Anterior cingulate cortex (tissue), 58 donors: ENCODE measurements at regions not wholly inside any gene's neighbourhood (a gene's known extent, or its start where the extent isn't known, plus 50 kb on each side); places are given as distances from the start of the nearest gene placed in this dataset.
A peak's percentile ranks its signal among the peaks of the same experiment; 100 is the strongest.
"Not testable (repeated sequence)": the region's sequence is repeated elsewhere in the genome, so short reads cannot be mapped to it uniquely, and the experiment has no call there.

Experiments used
- DNase-seq, 58 donors: peaks; one replicate each; lab custom pipeline; 2025; lab: John Stamatoyannopoulos, UW

DNA sequence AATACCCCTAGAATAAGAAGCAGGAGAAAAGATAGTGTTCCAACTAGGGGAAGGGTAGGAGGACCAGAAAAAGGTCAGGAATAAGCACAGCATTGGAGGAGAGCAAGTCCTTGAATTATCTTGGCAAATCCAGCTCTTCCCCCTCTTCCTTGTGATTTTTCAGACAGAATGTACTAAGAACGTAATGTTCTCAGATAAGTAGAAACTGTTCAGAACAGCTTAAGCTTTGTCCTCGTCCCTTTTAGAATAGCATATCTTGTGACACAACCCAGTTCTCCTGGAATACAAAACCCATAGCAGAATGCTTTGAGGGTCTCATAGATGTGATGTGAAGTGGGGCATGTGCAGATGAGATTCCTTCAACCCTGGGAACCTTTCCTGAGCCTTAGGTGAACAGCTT is 97.4 kb downstream of the EMB start:
- no peak for DNase-seq

DNA sequence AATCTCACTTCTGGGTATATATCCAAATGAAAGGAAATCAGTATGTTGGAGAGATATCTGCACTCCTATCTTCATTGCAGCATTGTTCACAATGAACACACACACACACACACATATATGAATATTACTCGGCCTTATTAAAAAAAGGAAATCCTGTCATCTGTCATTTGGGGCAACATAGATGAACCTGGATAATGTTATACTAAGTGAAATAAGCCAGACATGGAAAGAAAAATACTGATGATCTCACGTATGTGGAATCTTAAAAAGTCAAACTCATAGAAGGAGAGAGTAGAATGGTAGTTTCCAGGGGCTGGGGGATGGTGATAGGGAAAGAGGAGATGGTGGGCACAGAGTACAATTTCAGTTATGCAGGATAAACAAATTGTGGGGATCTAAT is 100.3 kb downstream of the EMB start:
- no peak for DNase-seq

DNA sequence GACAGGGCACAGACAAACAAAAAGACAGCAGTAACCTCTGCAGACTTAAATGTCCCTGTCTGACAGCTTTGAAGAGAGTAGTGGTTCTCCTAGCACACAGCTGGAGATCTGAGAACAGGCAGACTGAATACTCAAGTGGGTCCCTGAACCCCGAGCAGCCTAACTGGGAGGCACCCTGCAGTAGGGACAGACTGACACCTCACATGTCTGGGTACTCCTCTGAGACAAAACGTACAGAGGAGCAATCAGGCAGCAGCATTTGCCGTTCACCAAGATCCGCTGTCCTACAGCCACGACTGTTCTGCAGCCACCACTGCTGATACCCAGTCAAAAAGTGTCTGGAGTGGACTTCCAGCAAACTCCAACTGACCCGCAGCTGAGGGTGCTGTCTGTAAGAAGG is 110.5 kb downstream of the EMB start:
- DNase-seq = not testable (repeated sequence)

- no peak for DNase-seq
These were observed 112.8 kb downstream of the EMB start for GRCh38 chr5:50328193-50328729.

DNA sequence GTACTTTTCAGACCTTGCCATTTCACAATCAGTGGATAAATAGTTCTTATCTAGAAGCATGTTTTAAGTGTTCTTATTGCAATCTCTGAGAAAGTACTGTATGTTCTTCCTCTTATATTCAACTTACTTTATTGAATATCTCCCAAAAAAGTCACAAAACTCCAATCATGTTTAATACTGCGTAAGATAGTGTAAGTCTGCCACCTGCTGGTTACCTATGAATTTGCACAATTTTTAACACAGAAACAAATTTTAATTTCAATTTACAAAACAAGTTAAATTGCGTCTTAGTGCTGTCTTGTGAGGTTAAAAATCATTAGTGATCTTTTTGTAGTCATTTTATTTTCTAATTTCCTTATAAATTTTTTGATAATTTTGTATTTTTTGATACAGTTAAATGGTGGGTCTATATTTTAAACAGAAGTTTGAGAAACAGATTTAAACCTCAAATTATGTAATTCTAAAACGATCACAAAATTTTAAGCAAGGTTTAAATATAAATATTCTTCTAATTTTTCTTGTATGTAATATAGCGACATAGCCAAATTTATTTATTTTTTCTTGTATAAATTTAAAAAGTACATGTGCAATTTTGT is 115.8 kb downstream of the EMB start:
- peak in 1 of 58 donors; percentile 0 for DNase-seq

DNA sequence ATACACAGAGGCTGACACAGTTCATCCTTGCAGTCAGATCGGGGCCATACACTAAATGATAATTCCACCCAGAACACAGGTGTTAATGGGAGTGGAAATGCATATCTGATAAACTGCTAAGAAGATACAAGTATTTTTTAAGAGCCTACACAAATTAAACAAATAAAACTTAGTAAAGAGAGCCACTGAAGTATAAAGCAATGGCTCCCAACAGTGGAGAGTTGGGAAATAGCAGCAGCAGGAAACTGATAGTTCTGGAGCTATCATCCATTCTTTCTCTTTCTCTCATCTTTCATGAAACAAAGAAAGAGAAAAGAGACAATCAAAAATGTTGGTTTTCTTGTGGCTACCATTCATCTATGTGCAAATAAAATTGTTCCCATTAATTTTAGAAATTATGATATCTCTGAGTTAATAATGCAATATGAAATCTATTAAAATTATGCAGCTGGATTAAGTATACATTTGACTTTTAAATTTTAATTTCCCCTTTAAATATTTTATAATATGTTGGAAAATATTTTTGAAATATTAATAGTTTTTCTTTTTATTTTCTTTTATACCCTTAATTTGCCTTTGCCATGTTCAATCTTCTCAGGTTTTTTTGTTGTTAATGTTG is 120.8 kb downstream of the EMB start:
- no peak for DNase-seq

- no peak for DNase-seq
These were observed 122.9 kb downstream of the EMB start for GRCh38 chr5:50318220-50318619.

DNA sequence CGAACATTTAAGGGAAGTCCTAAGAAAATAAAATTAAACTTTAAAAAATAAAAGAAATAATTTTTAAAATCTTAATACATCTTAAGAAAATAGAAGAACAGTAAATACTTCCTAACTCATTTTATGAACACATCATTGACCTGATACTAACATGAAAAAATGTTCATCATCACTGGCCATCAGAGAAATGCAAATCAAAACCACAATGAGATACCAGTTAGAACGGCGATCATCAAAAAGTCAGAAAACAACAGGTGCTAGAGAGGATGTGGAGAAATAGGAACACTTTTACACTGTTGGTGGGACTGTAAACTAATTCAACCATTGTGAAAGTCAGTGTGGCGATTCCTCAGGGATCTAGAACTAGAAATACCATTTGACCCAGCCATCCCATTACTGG is 134.6 kb downstream of the EMB start:
- DNase-seq = not testable (repeated sequence)

DNA sequence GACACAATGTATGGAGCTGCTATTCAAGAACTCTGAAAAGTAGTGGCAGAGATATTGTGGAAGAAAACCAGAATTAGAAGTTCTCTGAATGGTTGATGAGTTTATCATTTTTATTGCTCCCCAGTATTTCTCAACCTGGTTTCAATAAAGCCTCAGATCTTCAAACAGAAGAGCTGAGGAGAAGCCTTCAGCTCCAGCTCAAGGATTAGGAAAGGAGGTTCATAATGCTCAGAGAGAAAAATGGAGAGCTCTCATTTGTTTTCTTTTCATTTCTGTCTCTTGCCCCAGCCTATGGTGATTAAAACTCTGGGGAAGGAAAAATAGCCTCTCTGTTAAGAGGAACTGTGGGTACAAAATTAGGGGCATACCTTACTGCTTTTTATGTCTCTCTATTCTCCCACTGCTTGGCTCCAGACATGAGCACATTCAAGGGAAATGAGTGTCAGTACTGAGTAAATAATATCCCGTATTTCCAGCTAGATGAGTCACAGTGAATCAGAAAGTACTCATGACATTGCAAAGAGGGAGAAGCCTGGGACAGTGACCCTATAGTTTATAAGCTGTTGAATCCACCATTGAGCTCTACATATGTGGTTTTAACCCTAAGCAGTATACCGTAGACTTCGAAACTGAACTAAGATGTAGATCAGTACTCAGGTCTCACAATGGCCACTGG is 138.1 kb downstream of the EMB start:
- DNase-seq = no peak

- DNase-seq = no peak
These were observed 139.3 kb downstream of the EMB start for GRCh38 chr5:50301756-50302155.

DNA sequence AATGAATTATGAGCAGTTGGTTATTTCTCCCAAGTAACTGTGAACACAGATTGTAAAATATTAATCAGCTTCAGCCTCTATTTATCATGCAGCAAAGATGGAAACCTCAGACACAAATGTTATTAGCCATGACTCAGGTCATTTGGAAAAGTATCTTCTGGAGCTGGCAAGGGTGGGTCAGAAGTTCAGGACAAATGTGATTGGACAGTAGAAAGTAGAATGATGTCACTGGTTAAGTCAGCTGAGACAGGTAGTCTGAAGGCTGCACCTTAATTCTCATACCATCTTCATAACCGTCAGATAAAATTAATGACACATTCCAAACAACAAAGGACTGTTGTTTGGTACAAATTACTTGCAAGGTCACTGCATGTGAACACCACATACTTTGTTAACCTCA is 140.2 kb downstream of the EMB start:
- DNase-seq = no peak

GRCh38 chr5:50299896-50300295 is 141.2 kb downstream of the EMB start:
- no peak for DNase-seq

DNA sequence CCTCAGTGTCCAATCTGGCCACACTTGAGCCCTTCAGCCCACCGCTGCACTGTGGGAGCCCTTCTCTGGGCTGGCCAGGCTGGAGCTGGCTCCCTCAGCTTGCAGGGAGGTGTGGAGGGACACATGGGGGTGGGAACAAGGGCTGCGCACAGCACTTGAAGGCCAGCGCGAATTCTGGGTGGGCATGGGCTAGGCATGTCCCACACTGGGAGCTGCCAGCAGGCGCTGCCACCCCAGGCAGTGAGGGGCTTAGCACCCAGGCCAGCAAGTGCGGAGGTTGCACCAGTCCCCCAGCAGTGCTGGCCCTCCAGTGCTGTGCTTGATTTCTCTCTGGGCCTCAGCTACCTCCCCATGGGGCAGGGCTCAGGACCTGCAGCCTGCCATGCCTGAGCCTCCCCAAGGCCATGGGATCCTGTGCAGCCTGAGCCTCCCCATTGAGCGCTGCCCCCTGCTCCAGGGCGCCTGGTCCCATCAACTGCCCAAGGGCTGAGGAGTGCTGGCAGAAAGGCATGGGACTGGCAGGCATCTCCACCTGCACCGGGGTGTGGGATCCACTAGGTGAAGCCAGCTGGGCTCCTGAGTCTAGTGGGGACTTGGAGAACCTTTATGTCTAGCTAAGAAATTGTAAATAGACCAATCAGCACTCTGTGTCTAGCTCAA is 148.2 kb downstream of the EMB start:
- no peak for DNase-seq

DNA sequence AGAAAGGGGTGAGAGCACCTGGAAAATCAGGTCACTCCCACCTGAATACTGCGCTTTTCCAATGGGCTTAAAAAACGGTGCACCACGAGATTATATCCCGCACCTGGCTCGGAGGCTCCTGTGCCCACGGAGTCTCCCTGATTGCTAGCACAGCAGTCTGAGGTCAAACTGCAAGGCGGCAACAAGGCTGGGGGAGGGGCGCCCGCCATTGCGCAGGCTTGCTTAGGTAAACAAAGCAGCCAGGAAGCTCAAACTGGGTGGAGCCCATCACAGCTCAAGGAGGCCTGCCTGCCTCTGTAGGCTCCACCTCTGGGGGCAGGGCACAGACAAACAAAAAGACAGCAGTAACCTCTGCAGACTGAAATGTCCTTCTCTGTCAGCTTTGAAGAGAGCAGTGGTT is 160.6 kb downstream of the EMB start:
- DNase-seq = not testable (repeated sequence)
